Keratinocyte (primary cell): ENCODE measurements at regions not wholly inside any gene's neighbourhood (a gene's known extent, or its start where the extent isn't known, plus 50 kb on each side); places are given as distances from the start of the nearest gene placed in this dataset.

Source experiments
- DNase-seq: peaks from one replicate; pipeline ENCODE4 v3.0.0-alpha.2; 2011; ENCODE audit warnings: low read depth, missing footprints, low spot score
- FAIRE-seq: peaks from 2 replicates; lab custom pipeline; 2011; peaks lifted over from hg19 to GRCh38; lab: Jason Lieb, UNC
- H2AFZ ChIP-seq: 2 replicates; pipeline ENCODE4 v1.6.0; 2012; ENCODE audit warnings: low read length, control low read depth, inconsistent platforms; ENCODE audit not compliant: control insufficient read depth
- H3K27ac ChIP-seq: 2 replicates; pipeline ENCODE4 v1.5.1; 2011; ENCODE audit warnings: low read length; ENCODE audit not compliant: control insufficient read depth, insufficient read depth
- H3K27me3 ChIP-seq: 3 replicates; pipeline ENCODE4 v1.6.0; 2011; ENCODE audit warnings: low read length; ENCODE audit not compliant: control insufficient read depth, insufficient read depth; ENCODE audit errors: extremely low read depth
- H3K36me3 ChIP-seq, 2 experiments: 2 replicates in 1 of 2; 3 replicates in 1 of 2; pipeline ENCODE4 v1.5.1; 2011; ENCODE audit warnings: low read length in 2 of 2, mild to moderate bottlenecking in 1 of 2; ENCODE audit not compliant: control insufficient read depth in 2 of 2, insufficient read depth in 2 of 2; ENCODE audit errors: extremely low read depth in 1 of 2
- H3K4me1 ChIP-seq: 3 replicates; pipeline ENCODE4 v1.5.1; 2011; ENCODE audit warnings: low read length; ENCODE audit not compliant: control insufficient read depth, insufficient read depth; ENCODE audit errors: extremely low read depth
- H3K4me2 ChIP-seq: 3 replicates; pipeline ENCODE4 v1.6.0; 2011; ENCODE audit warnings: low read depth, low read length; ENCODE audit not compliant: control insufficient read depth, insufficient read depth; ENCODE audit errors: extremely low read depth
- H3K4me3 ChIP-seq, 3 experiments: fragments of 200-600 bp in 1 of 3; sonication (generic) in 1 of 3; 2 replicates in 2 of 3; 3 replicates in 1 of 3; pipeline ENCODE4 v1.5.1; 2011 to 2016; ENCODE audit warnings: low read length in 3 of 3, mild to moderate bottlenecking in 3 of 3, control low read depth in 2 of 3, inconsistent platforms in 1 of 3, low read depth in 1 of 3, mixed read lengths in 1 of 3, mixed run types in 1 of 3, moderate library complexity in 1 of 3; ENCODE audit not compliant: control insufficient read depth in 2 of 3, insufficient read depth in 2 of 3; ENCODE audit errors: extremely low read depth in 1 of 3
- H3K79me2 ChIP-seq: 2 replicates; pipeline ENCODE4 v1.6.0; 2012; ENCODE audit warnings: low read length; ENCODE audit not compliant: control insufficient read depth, insufficient read depth
- H3K9ac ChIP-seq: 3 replicates; pipeline ENCODE4 v1.6.0; 2011; ENCODE audit warnings: low read length; ENCODE audit not compliant: control insufficient read depth, insufficient read depth; ENCODE audit errors: extremely low read depth
- H3K9me1 ChIP-seq: 3 replicates; pipeline ENCODE4 v1.6.0; 2011; ENCODE audit warnings: low read length; ENCODE audit not compliant: control insufficient read depth, insufficient read depth; ENCODE audit errors: extremely low read depth
- H3K9me3 ChIP-seq: 2 replicates; pipeline ENCODE4 v1.5.1; 2012; ENCODE audit warnings: low read depth, low read length; ENCODE audit not compliant: control insufficient read depth
- H4K20me1 ChIP-seq: 3 replicates; pipeline ENCODE4 v1.6.0; 2011; ENCODE audit warnings: low read length; ENCODE audit not compliant: control insufficient read depth, insufficient read depth; ENCODE audit errors: extremely low read depth
- EZH2 ChIP-seq: IDR thresholded peaks from one replicate; pipeline ENCODE4 v1.6.1; 2012; ENCODE audit warnings: inconsistent platforms, mild to moderate bottlenecking, low read length, moderate library complexity
- dilution Hi-C: fragments of 300-500 bp; cut with MboI; formaldehyde crosslinking; loops from one replicate; pipeline ENCODE4 v1.7.0; 2020; ENCODE audit warnings: low sequenced_read_pairs; ENCODE audit not compliant: extremely low pct_ligation_motif_present
- TF ChIP-seq, protein P1 (sequence below), 3 experiments: IDR thresholded peaks in 1 of 3; conservative IDR thresholded peaks in 1 of 3; optimal IDR thresholded peaks in 1 of 3; 2 replicates in 2 of 3; 3 replicates in 1 of 3; pipeline versions ENCODE3 to v1.5.1; 2011; ENCODE audit warnings: low read length in 3 of 3, mild to moderate bottlenecking in 3 of 3, moderate library complexity in 2 of 3, control low read depth in 1 of 3, inconsistent platforms in 1 of 3; ENCODE audit not compliant: insufficient read depth in 2 of 3; ENCODE audit errors: extremely low read depth in 1 of 3

DNA sequence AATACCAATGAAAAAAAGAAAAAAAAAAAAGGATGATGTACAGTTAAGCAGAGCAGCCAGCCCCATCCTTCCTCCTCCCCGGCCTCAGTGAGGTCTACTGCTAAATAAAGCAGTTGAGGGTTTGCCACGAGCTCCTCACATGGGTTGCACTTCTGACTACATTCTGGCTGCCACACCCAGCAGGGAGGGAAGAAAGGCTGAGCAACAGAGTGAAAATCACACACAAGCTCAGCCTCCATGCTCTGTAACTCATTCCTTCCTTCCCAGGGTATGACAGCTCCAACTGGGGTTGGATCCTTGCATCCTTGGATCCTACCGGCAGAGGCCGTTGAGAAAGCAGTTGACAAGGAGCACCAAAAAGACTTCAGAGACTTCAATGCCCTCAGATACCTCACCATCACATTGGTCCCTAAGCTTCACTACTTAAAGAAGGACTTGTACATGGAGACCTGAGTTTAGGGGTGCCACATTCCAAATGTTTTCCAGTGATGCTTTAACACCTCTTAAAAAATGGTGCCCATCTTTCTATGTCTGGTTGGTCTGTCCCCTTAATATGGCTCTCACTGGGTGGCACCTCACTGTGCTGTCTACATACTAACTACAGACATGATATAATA lies 52.9 kb upstream of the PIK3CG start:
- no peak overlapping the region for H3K9ac ChIP-seq
- H4K20me1 ChIP-seq: no peaks in the 10 kb centered on the region
- peaks cover 4% of the 10 kb centered on the region for H3K27me3 ChIP-seq
- H2AFZ ChIP-seq: no peak overlapping the region
- no peaks in the 10 kb centered on the region for H3K9me3 ChIP-seq
- no peaks in the 10 kb centered on the region for H3K9me1 ChIP-seq
- dilution Hi-C loops: no loop called here
- H3K4me2 ChIP-seq: no peak overlapping the region
- no peaks in the 10 kb centered on the region for H3K36me3 ChIP-seq
- DNase-seq (no peak), FAIRE-seq (no peak)
- no peaks in the 10 kb centered on the region for H3K4me1 ChIP-seq
- no peak for TF ChIP-seq EZH2
- TF ChIP-seq, protein P1, sequence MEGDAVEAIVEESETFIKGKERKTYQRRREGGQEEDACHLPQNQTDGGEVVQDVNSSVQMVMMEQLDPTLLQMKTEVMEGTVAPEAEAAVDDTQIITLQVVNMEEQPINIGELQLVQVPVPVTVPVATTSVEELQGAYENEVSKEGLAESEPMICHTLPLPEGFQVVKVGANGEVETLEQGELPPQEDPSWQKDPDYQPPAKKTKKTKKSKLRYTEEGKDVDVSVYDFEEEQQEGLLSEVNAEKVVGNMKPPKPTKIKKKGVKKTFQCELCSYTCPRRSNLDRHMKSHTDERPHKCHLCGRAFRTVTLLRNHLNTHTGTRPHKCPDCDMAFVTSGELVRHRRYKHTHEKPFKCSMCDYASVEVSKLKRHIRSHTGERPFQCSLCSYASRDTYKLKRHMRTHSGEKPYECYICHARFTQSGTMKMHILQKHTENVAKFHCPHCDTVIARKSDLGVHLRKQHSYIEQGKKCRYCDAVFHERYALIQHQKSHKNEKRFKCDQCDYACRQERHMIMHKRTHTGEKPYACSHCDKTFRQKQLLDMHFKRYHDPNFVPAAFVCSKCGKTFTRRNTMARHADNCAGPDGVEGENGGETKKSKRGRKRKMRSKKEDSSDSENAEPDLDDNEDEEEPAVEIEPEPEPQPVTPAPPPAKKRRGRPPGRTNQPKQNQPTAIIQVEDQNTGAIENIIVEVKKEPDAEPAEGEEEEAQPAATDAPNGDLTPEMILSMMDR (optimal IDR thresholded peaks at IDR 0.05 in 1 of 3, IDR thresholded peaks at IDR 0.05 in 1 of 3, conservative IDR thresholded peaks at IDR 0.05 in 1 of 3; ENCODE audit: extremely low read depth in 1 of 3, insufficient read depth in 2 of 3, low read length in 3 of 3): no peak
- H3K4me3 ChIP-seq: no peak overlapping the region
- H3K27ac ChIP-seq: no peak overlapping the region
- H3K79me2 ChIP-seq: no peaks in the 10 kb centered on the region

DNA sequence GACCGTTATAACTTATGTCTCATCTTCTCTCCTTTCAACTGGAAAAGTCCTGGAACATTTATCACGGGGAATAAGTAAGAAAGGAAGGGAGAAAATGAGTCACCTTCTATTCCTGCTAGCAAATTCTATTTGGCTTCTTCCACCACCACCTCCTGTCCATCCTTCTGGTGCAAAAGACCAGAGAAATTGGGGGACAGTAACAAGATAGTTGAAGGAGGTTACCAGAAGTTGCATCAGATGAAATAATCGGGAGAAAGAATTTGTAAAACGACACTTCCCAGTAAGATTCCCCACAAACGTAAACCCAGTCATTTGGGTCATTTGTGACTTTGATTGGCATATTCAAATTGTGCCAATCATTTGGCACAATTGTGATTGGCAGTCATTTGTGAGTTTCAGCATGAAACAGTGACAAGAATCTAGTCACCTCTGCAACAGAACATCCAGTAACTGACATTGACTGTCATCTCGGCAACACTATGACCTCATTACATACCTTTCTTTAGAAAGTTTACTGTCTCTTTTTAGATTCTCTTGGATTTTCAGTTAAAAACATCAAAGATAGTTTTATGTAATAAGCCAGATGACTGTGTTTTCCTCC lies 51.3 kb upstream of the PIK3CG start:
- TF ChIP-seq EZH2: no peak
- TF ChIP-seq, protein P1 (optimal IDR thresholded peaks at IDR 0.05 in 1 of 3, IDR thresholded peaks at IDR 0.05 in 1 of 3, conservative IDR thresholded peaks at IDR 0.05 in 1 of 3; ENCODE audit: extremely low read depth in 1 of 3, insufficient read depth in 2 of 3, low read length in 3 of 3): no peak
- no peaks in the 10 kb centered on the region for H3K9me1 ChIP-seq

More for the DNA sequence above, 51.3 kb upstream of the PIK3CG start:
- DNase-seq (no peak), FAIRE-seq (no peak)
- Histone ChIP-seq H3K27me3 (peaks cover 4% of the 10 kb centered on the region), H3K4me1 (no peaks in the 10 kb centered on the region), H3K4me3 (no peak overlapping the region), H3K36me3 (no peaks in the 10 kb centered on the region), H2AFZ (no peak overlapping the region), H4K20me1 (no peaks in the 10 kb centered on the region), H3K9ac (no peak overlapping the region), H3K9me3 (no peaks in the 10 kb centered on the region), H3K79me2 (no peaks in the 10 kb centered on the region), H3K27ac (no peak overlapping the region), H3K4me2 (no peak overlapping the region)
- dilution Hi-C loops: no loop called here
